CD4-positive, alpha-beta memory T cell (primary cell): ENCODE measurements at regions not wholly inside any gene's neighbourhood (a gene's known extent, or its start where the extent isn't known, plus 50 kb on each side); places are given as distances from the start of the nearest gene placed in this dataset.
"Not testable (repeated sequence)": the region's sequence is repeated elsewhere in the genome, so short reads cannot be mapped to it uniquely, and the experiment has no call there.

Experiments used
- CTCF ChIA-PET: fragments of 350-600 bp; sonication (Branson Sonifier 250); formaldehyde crosslinking; loops from one replicate; lab custom pipeline; 2021; ENCODE audit warnings: inconsistent platforms; ENCODE audit not compliant: partially characterized antibody; lab: Charles Lee
- POLR2A ChIA-PET: fragments of 350-600 bp; sonication (Branson Sonifier 250); formaldehyde crosslinking; loops from one replicate; lab custom pipeline; 2021; ENCODE audit not compliant: partially characterized antibody; lab: Charles Lee
- DNase-seq, 5 donors: peaks; one replicate each; pipeline versions ENCODE4 v3.0.0 to v3.0.0-alpha.2; 2020 to 2022; ENCODE audit warnings: mixed read lengths in 1 of 5
- H3K27ac ChIP-seq: one replicate; pipeline ENCODE4 v1.7.0; 2013; ENCODE audit warnings: low read depth, low read length
- H3K27me3 ChIP-seq: 2 replicates; pipeline ENCODE4 v1.7.0; 2013; ENCODE audit warnings: mild to moderate bottlenecking, low read length, moderate library complexity; ENCODE audit not compliant: insufficient read depth
- H3K36me3 ChIP-seq: 2 replicates; pipeline ENCODE4 v1.7.0; 2013; ENCODE audit warnings: mild to moderate bottlenecking, low read length, moderate library complexity; ENCODE audit not compliant: insufficient read depth
- H3K4me1 ChIP-seq: 2 replicates; pipeline ENCODE4 v1.7.0; 2013; ENCODE audit warnings: mild to moderate bottlenecking, low read length, moderate library complexity; ENCODE audit not compliant: insufficient read depth
- H3K4me3 ChIP-seq, 2 donors: one replicate each; pipeline ENCODE4 v1.7.0; 2013; ENCODE audit warnings: low read length in 2 of 2, mild to moderate bottlenecking in 1 of 2
- H3K9me3 ChIP-seq, 2 donors: one replicate each; pipeline ENCODE4 v1.7.0; 2013; ENCODE audit warnings: low read length in 2 of 2, control low read depth in 1 of 2; ENCODE audit not compliant: control insufficient read depth in 1 of 2
- H3K27ac Mint-ChIP-seq, 7 donors: one replicate each; pipeline ENCODE4 v1.8.0; 2020 to 2021; ENCODE audit warnings: mixed read lengths in 7 of 7, mild to moderate bottlenecking in 6 of 7, inconsistent platforms in 3 of 7, moderate library complexity in 3 of 7
- H3K27me3 Mint-ChIP-seq, 2 donors: one replicate each; pipeline ENCODE4 v1.8.0; 2020 to 2021; ENCODE audit warnings: mixed read lengths in 2 of 2
- H3K36me3 Mint-ChIP-seq, 2 donors: one replicate each; pipeline ENCODE4 v1.8.0; 2020 to 2021; ENCODE audit warnings: mixed read lengths in 2 of 2, inconsistent platforms in 1 of 2, mild to moderate bottlenecking in 1 of 2
- H3K4me1 Mint-ChIP-seq, 4 donors: one replicate each; pipeline ENCODE4 v1.8.0; 2020 to 2021; ENCODE audit warnings: mixed read lengths in 4 of 4, mild to moderate bottlenecking in 1 of 4
- H3K4me3 Mint-ChIP-seq, 8 donors: one replicate each; pipeline ENCODE4 v1.8.0; 2020 to 2021; ENCODE audit warnings: mixed read lengths in 8 of 8, mild to moderate bottlenecking in 7 of 8, moderate library complexity in 6 of 8, inconsistent platforms in 3 of 8
- H3K9me3 Mint-ChIP-seq, 8 donors: one replicate each; pipeline ENCODE4 v1.8.0; 2020 to 2021; ENCODE audit warnings: mixed read lengths in 8 of 8, mild to moderate bottlenecking in 5 of 8, inconsistent platforms in 3 of 8, moderate library complexity in 1 of 8
- intact Hi-C: fragments of 100-400 bp; cut with micrococcal nuclease; formaldehyde crosslinking; loops from one replicate; pipeline ENCODE4 v1.15.1; 2023

GRCh38 chr5:26343801-26344325 lies 694.5 kb downstream of the CDH9 start:
- Mint-ChIP-seq H3K27me3 (no peaks in the 10 kb centered on the region), H3K4me1 (no peaks in the 10 kb centered on the region), H3K36me3 (no peaks in the 10 kb centered on the region), H3K4me3 (no peak overlapping the region), H3K9me3 (peaks cover under 1 to 27% (median 14%) of the 10 kb centered on the region in 8 donors), H3K27ac (no peak overlapping the region)
- H3K4me1 ChIP-seq: no peaks in the 10 kb centered on the region
- CTCF ChIA-PET: no interaction called here
- no peak overlapping the region for H3K27ac ChIP-seq
- no peaks in the 10 kb centered on the region for H3K36me3 ChIP-seq
- no peaks in the 10 kb centered on the region for H3K27me3 ChIP-seq
- intact Hi-C loops: no loop called here
- H3K4me3 ChIP-seq: no peak overlapping the region
- no peak for DNase-seq
- no peaks in the 10 kb centered on the region for H3K9me3 ChIP-seq
- POLR2A ChIA-PET: no interaction called here

GRCh38 chr5:26339576-26339975 lies 698.8 kb downstream of the CDH9 start:
- Mint-ChIP-seq H3K9me3 (peaks cover 0 to 36% (median 21%) of the 10 kb centered on the region in 8 donors), H3K27ac (no peak overlapping the region), H3K36me3 (no peaks in the 10 kb centered on the region), H3K4me3 (no peak overlapping the region), H3K27me3 (no peaks in the 10 kb centered on the region), H3K4me1 (no peaks in the 10 kb centered on the region)
- peaks cover 0 to 9% of the 10 kb centered on the region in 2 donors for H3K9me3 ChIP-seq
- CTCF ChIA-PET: no interaction called here
- DNase-seq: no peak
- intact Hi-C loops: no loop called here
- H3K36me3 ChIP-seq: no peaks in the 10 kb centered on the region
- no peaks in the 10 kb centered on the region for H3K27me3 ChIP-seq
- POLR2A ChIA-PET: no interaction called here
- no peak overlapping the region for H3K27ac ChIP-seq
- H3K4me1 ChIP-seq: no peaks in the 10 kb centered on the region
- H3K4me3 ChIP-seq: no peak overlapping the region

DNA sequence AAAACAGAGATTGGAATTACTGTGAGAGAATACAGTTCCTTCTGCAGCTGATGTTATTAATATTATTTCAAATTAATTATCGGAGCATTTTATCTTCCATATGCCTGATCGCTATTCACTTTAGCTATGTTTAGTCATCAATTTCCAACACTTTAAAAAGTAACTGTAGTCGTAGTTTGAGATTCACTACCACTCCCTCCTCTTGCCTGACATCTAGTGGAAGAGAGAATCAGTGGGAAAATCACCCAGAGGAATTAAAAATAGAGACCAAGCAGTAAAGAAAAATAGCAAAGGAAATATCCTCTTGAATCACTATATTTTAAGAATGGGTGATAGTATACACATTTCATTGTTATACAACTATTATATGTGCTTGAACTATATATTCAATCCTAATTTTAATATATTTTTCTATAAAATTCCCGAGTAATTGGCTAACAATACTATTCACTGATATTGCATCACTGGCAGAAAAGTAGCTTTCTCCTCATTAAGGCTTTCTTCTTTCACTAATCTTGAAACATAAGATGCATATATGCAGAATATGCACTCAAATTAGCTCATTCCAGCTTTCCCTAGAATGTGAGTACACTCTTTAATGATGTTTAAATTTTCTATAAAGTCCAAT lies 708.7 kb downstream of the CDH9 start:
- Mint-ChIP-seq H3K27me3 (no peaks in the 10 kb centered on the region), H3K4me3 (no peak overlapping the region), H3K27ac (no peak overlapping the region), H3K9me3 (peaks cover 4 to 15% (median 6%) of the 10 kb centered on the region in 8 donors), H3K36me3 (no peaks in the 10 kb centered on the region), H3K4me1 (no peaks in the 10 kb centered on the region)
- DNase-seq: no peak
- H3K4me1 ChIP-seq: no peaks in the 10 kb centered on the region
- no peak overlapping the region for H3K4me3 ChIP-seq
- intact Hi-C loops: no loop called here
- no peak overlapping the region for H3K27ac ChIP-seq
- no peaks in the 10 kb centered on the region for H3K36me3 ChIP-seq
- no peaks in the 10 kb centered on the region for H3K27me3 ChIP-seq
- CTCF ChIA-PET: no interaction called here
- H3K9me3 ChIP-seq: no peaks in the 10 kb centered on the region
- POLR2A ChIA-PET: no interaction called here

DNA sequence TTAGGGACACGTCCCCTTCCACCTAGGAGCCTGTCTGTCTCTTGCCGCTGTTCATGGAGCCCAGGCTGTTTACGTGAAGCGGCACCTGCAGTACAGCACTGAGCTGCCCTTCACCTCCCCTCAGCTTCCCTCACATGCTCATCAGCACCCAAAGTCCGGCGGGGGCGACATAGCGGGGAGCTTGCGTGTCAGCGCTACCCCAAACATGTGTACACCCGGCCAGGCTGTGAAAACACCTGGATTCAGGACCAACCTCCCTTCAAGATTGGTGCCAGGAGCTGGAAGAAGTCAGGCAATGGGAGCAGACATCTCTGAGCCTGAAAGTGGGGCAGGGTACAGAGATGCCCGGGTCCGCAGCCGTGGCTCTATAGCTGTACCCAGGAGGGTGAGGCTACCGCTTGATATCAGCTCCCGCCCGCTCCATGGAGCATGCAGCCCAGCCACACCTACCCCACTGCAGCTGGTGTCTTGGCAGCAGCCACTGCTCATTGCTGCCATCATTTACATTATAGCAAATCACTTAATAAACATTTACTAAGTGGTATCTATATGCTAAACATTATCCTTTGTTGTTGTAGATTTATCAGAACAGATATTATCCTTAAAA lies 712.1 kb downstream of the CDH9 start:
- Histone ChIP-seq H3K4me3 (no peak overlapping the region), H3K27me3 (no peaks in the 10 kb centered on the region), H3K4me1 (no peaks in the 10 kb centered on the region), H3K36me3 (no peaks in the 10 kb centered on the region), H3K9me3 (no peaks in the 10 kb centered on the region), H3K27ac (no peak overlapping the region)
- CTCF ChIA-PET: no interaction called here
- Mint-ChIP-seq H3K27me3 (no peaks in the 10 kb centered on the region), H3K4me1 (no peaks in the 10 kb centered on the region), H3K36me3 (no peaks in the 10 kb centered on the region), H3K9me3 (peaks cover 2 to 15% (median 4%) of the 10 kb centered on the region in 8 donors), H3K27ac (no peak overlapping the region), H3K4me3 (no peak overlapping the region)
- intact Hi-C loops: no loop called here
- DNase-seq: no peak
- POLR2A ChIA-PET: no interaction called here

- DNase-seq, H3K36me3 ChIP-seq, CTCF ChIA-PET, intact Hi-C loops, H3K9me3 ChIP-seq, H3K4me1 ChIP-seq, H3K4me3 ChIP-seq, H3K27ac ChIP-seq, POLR2A ChIA-PET, H3K27me3 ChIP-seq, H3K4me1 Mint-ChIP-seq, H3K36me3 Mint-ChIP-seq, H3K27ac Mint-ChIP-seq, H3K27me3 Mint-ChIP-seq, H3K4me3 Mint-ChIP-seq: not testable (repeated sequence)
- H3K9me3 Mint-ChIP-seq: peaks cover 2 to 15% (median 4%) of the 10 kb centered on the region in 8 donors
Observed at GRCh38 chr5:26325432-26325831, 713.0 kb downstream of the CDH9 start.

DNA sequence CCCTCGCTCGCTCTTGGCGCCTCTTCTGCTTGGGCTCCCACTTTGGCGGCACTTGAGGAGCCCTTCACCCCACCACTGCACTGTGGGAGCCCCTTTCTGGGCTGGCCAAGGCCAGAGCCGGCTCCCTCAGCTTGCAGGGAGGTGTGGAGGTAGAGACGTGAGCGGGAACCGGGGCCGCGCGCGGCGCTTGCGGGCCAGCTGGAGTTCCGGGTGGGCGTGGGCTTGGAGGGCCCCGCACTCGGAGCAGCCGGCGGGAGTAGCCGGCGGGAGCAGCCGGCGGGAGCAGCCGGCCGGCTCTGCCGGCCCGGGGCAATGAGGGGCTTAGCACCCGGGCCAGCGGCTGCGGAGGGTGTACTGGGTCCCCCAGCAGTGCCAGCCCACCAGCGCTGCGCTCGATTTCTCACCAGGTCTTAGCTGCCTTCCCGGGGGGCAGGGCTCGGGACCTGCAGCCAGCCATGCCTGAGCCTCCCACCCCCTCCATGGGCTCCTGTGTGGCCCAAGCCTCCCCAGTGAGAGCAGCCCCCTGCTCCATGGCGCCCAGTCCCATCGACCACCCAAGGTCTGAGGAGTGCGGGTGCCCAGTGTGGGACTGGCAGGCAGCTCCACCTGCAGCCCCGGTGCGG lies 714.0 kb downstream of the CDH9 start:
- H3K4me3 Mint-ChIP-seq, POLR2A ChIA-PET, H3K36me3 ChIP-seq, H3K4me1 ChIP-seq, H3K4me3 ChIP-seq, DNase-seq, H3K4me1 Mint-ChIP-seq, H3K9me3 ChIP-seq, H3K36me3 Mint-ChIP-seq, CTCF ChIA-PET, H3K27ac Mint-ChIP-seq, H3K27me3 ChIP-seq, H3K27me3 Mint-ChIP-seq, H3K27ac ChIP-seq, intact Hi-C loops: not testable (repeated sequence)
- peaks cover 2 to 15% (median 4%) of the 10 kb centered on the region in 8 donors for H3K9me3 Mint-ChIP-seq

DNA sequence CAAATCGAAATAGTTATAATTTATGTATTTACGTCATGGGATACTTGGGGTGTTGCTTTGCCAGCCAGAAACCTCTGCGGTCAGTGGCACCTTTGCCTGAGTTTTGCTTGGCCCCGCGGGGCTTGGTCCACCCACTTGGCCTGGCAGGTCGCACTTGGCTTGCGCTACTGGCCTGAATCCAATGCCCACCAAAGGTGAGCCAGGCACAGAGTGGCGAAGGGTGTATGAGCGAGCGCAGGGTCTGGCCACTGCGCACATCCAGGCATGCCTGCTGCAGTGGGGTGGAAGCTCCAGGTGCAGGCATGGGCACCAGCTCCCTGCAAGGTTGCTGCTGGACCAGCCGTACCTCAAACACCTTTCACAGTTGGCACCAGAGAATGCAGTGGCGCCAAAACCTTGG lies 714.6 kb downstream of the CDH9 start:
- CTCF ChIA-PET: no interaction called here
- H3K4me1 ChIP-seq: no peaks in the 10 kb centered on the region
- no peak overlapping the region for H3K4me3 ChIP-seq
- Mint-ChIP-seq H3K36me3 (no peaks in the 10 kb centered on the region), H3K4me1 (no peaks in the 10 kb centered on the region), H3K27ac (no peak overlapping the region), H3K4me3 (no peak overlapping the region), H3K9me3 (peaks cover 2 to 17% (median 4%) of the 10 kb centered on the region in 8 donors), H3K27me3 (no peaks in the 10 kb centered on the region)
- peaks cover 0 to 3% of the 10 kb centered on the region in 2 donors for H3K9me3 ChIP-seq
- intact Hi-C loops: no loop called here
- no peaks in the 10 kb centered on the region for H3K36me3 ChIP-seq
- POLR2A ChIA-PET: no interaction called here
- no peaks in the 10 kb centered on the region for H3K27me3 ChIP-seq
- no peak overlapping the region for H3K27ac ChIP-seq
- DNase-seq: no peak
